ENCODE measurements at regions not wholly inside any gene's neighbourhood (a gene's known extent, or its start where the extent isn't known, plus 50 kb on each side); places are given as distances from the start of the nearest gene placed in this dataset.

DNA sequence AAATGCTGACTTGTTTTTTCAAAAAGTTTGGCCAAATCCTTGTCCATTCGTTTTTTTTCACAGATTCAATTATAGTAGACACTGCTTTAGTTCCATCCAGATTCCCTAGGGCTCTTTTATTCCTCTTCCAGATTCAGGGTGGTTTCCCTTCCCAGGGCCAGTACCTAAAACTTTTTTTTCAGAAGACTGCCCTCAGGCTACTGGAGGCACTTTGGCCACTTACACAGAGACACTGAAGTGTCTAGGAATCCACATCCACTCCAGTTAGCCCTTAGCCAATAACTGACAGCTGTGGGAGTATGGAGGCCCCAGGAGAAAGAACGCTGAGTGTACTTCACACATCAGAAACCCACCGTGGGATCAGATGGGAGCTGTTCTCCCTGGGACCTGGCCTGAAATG lies 77.3 kb downstream of the CCDC34 start:
- TF ChIP-seq, protein P1, sequence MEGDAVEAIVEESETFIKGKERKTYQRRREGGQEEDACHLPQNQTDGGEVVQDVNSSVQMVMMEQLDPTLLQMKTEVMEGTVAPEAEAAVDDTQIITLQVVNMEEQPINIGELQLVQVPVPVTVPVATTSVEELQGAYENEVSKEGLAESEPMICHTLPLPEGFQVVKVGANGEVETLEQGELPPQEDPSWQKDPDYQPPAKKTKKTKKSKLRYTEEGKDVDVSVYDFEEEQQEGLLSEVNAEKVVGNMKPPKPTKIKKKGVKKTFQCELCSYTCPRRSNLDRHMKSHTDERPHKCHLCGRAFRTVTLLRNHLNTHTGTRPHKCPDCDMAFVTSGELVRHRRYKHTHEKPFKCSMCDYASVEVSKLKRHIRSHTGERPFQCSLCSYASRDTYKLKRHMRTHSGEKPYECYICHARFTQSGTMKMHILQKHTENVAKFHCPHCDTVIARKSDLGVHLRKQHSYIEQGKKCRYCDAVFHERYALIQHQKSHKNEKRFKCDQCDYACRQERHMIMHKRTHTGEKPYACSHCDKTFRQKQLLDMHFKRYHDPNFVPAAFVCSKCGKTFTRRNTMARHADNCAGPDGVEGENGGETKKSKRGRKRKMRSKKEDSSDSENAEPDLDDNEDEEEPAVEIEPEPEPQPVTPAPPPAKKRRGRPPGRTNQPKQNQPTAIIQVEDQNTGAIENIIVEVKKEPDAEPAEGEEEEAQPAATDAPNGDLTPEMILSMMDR (IDR thresholded peaks at IDR 0.05 in 4 of 5, conservative IDR thresholded peaks at IDR 0.05 in 1 of 5), result no peak
- no peak for TF ChIP-seq POLR2A (IDR thresholded peaks at IDR 0.05)

Measured in gastrocnemius medialis (tissue), 4 donors.